ENCODE measurements at regions not wholly inside any gene's neighbourhood (a gene's known extent, or its start where the extent isn't known, plus 50 kb on each side); places are given as distances from the start of the nearest gene placed in this dataset.

DNA sequence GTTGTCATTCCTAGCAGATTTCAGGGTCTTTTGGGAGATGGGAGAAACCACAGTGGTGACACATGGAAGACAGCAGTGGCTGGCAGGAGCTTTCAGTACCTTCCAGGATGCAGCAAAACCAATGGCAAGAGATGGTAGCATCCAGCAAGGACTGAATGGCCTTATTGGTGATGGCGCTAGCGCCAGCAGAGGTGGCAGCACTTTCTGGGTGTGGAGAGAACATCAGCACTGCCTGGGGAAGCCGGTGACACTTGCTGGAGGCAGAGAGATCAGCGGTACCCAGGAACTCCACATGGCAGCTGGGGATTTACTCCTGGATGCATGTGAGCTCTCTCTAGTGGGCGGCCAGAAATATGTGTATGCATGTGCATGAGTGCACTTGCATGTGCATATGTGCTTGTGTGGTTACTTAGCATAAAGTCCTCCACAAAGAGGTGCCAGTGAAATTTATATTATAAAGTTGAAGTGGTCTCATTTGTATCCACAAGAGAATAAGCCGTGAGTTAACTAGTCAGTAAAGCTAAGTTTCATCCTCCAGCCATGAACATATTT is 364.7 kb downstream of the LMX1A start:
- TF ChIP-seq, protein P1, sequence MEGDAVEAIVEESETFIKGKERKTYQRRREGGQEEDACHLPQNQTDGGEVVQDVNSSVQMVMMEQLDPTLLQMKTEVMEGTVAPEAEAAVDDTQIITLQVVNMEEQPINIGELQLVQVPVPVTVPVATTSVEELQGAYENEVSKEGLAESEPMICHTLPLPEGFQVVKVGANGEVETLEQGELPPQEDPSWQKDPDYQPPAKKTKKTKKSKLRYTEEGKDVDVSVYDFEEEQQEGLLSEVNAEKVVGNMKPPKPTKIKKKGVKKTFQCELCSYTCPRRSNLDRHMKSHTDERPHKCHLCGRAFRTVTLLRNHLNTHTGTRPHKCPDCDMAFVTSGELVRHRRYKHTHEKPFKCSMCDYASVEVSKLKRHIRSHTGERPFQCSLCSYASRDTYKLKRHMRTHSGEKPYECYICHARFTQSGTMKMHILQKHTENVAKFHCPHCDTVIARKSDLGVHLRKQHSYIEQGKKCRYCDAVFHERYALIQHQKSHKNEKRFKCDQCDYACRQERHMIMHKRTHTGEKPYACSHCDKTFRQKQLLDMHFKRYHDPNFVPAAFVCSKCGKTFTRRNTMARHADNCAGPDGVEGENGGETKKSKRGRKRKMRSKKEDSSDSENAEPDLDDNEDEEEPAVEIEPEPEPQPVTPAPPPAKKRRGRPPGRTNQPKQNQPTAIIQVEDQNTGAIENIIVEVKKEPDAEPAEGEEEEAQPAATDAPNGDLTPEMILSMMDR (conservative IDR thresholded peaks at IDR 0.05 in 1 of 2, IDR thresholded peaks at IDR 0.05 in 1 of 2; ENCODE audit: low read depth in 1 of 2, low read length in 2 of 2) = no peak
- TF ChIP-seq EZH2 (IDR thresholded peaks at IDR 0.05; ENCODE audit: low read length, missing control alignments) = no peak
